ENCODE measurements at regions not wholly inside any gene's neighbourhood (a gene's known extent, or its start where the extent isn't known, plus 50 kb on each side); places are given as distances from the start of the nearest gene placed in this dataset.

GRCh38 chr14:79991866-79992265, 219.4 kb downstream of the DIO2 start:
- TF ChIP-seq POLR2AphosphoS5 (IDR thresholded peaks at IDR 0.05) (no peak), CTCF (IDR thresholded peaks at IDR 0.05) (no peak), POLR2A (IDR thresholded peaks at IDR 0.05) (no peak), EP300 (IDR thresholded peaks at IDR 0.05) (no peak)
- Histone ChIP-seq H3K9me3 (no peaks in the 10 kb centered on the region), H3K27ac (no peak overlapping the region), H3K27me3 (no peaks in the 10 kb centered on the region), H3K36me3 (no peaks in the 10 kb centered on the region), H3K4me1 (no peaks in the 10 kb centered on the region), H3K4me3 (no peak overlapping the region)
- DNase-seq (ENCODE audit: low spot score in 2 of 2): no peak
- WGBS: 80% methylated on average over 3 of the region's 3 CpGs

DNA sequence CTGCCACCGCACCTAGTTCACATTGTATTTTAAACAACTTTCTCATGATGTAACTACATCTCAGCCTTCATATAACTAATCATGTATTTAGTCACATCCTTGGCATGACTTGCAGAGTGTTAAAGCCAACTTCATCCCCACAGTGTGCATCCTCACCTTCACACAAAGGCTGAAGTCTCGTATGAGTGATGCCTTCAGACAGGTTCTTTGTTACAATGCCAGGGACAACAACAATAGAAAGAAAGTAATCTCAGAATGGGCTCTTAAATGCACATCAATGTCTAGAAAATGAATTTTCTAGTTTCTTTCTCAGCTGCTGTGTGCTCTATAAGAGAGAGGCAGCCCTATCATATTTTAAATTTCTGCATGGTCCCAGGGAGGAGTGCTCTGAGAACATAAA, 221.3 kb downstream of the DIO2 start:
- Histone ChIP-seq H3K27me3 (no peaks in the 10 kb centered on the region), H3K4me3 (no peak overlapping the region), H3K4me1 (no peaks in the 10 kb centered on the region), H3K36me3 (no peaks in the 10 kb centered on the region), H3K9me3 (no peaks in the 10 kb centered on the region), H3K27ac (no peak overlapping the region)
- WGBS: 82% methylated on average over 2 of the region's 2 CpGs
- no peak for DNase-seq (ENCODE audit: low spot score in 2 of 2)
- no peak for TF ChIP-seq CTCF (IDR thresholded peaks at IDR 0.05)
- TF ChIP-seq POLR2AphosphoS5 (IDR thresholded peaks at IDR 0.05): no peak
- no peak for TF ChIP-seq POLR2A (IDR thresholded peaks at IDR 0.05)
- TF ChIP-seq EP300 (IDR thresholded peaks at IDR 0.05): no peak

DNA sequence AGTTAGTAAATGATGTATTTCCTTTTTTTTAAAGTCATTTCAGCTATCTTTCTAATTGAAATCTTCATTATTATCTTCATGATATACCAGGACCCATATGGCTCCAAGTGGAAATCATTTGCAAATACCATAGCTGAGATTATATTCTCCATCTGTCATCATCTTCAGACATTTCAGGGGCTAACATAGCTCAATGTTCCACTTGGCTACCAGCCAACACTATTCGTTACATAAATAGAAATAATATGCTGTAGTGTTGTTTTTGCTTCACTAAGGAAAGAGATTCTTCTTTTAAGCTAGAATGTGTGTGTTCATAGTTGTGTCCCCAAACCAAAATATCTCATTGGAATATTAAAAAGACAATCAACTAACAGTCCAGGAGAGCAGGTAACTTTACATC, 225.1 kb downstream of the DIO2 start:
- no peak for DNase-seq (ENCODE audit: low spot score in 2 of 2)
- TF ChIP-seq POLR2A (IDR thresholded peaks at IDR 0.05): no peak
- no peak for TF ChIP-seq CTCF (IDR thresholded peaks at IDR 0.05)
- Histone ChIP-seq H3K4me1 (no peaks in the 10 kb centered on the region), H3K36me3 (no peaks in the 10 kb centered on the region), H3K4me3 (no peak overlapping the region), H3K27me3 (no peaks in the 10 kb centered on the region), H3K27ac (no peak overlapping the region), H3K9me3 (no peaks in the 10 kb centered on the region)
- WGBS: 79% methylated on average over 1 of the region's 1 CpG

- H3K4me3 ChIP-seq: no peak overlapping the region
- no peaks in the 10 kb centered on the region for H3K36me3 ChIP-seq
- WGBS: 68% methylated on average over 1 of the region's 1 CpG
- DNase-seq (ENCODE audit: low spot score in 2 of 2): no peak
- no peaks in the 10 kb centered on the region for H3K9me3 ChIP-seq
- H3K4me1 ChIP-seq: no peaks in the 10 kb centered on the region
- H3K27ac ChIP-seq: no peak overlapping the region
- no peak for TF ChIP-seq POLR2AphosphoS5 (IDR thresholded peaks at IDR 0.05)
- no peak for TF ChIP-seq POLR2A (IDR thresholded peaks at IDR 0.05)
- TF ChIP-seq EP300 (IDR thresholded peaks at IDR 0.05): no peak
- TF ChIP-seq CTCF (IDR thresholded peaks at IDR 0.05): no peak
- no peaks in the 10 kb centered on the region for H3K27me3 ChIP-seq
These were observed 239.1 kb downstream of the DIO2 start for GRCh38 chr14:79972230-79972629.

DNA sequence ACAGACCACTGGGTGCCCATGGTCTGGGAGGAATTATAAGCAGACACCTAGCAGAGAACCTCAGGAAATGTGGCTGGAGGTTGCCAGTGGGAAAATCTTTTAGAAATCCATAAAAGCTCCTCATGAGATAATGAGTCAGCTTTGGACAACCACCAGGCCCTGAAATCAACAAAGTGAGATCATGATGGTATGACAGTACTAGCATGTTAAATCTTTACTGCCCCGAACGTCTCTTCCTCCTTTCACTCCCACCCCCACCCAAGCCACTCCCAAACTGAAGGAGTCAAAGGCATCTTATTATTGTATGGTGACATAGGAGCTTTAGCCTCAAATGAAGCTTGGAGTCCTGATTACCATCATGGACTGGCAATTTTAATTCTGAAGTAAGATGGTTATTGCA, 240.0 kb downstream of the DIO2 start:
- TF ChIP-seq CTCF (IDR thresholded peaks at IDR 0.05) (no peak), POLR2A (IDR thresholded peaks at IDR 0.05) (no peak), EP300 (IDR thresholded peaks at IDR 0.05) (no peak), POLR2AphosphoS5 (IDR thresholded peaks at IDR 0.05) (no peak)
- DNase-seq (ENCODE audit: low spot score in 2 of 2): no peak
- Histone ChIP-seq H3K36me3 (no peaks in the 10 kb centered on the region), H3K9me3 (no peaks in the 10 kb centered on the region), H3K27me3 (no peaks in the 10 kb centered on the region), H3K27ac (peak overlapping the region; percentile 50), H3K4me3 (no peak overlapping the region), H3K4me1 (no peaks in the 10 kb centered on the region)
- 59% methylated on average over 2 of the region's 2 CpGs for WGBS
